Activated T-cell treated with anti-CD3 and anti-CD28 coated beads for 24 hours (primary cell): ENCODE measurements at regions not wholly inside any gene's neighbourhood (a gene's known extent, or its start where the extent isn't known, plus 50 kb on each side); places are given as distances from the start of the nearest gene placed in this dataset.

Source experiments
- DNase-seq: peaks from one replicate; pipeline ENCODE4 v3.0.0-alpha.2; 2020; ENCODE audit warnings: low read depth

DNA sequence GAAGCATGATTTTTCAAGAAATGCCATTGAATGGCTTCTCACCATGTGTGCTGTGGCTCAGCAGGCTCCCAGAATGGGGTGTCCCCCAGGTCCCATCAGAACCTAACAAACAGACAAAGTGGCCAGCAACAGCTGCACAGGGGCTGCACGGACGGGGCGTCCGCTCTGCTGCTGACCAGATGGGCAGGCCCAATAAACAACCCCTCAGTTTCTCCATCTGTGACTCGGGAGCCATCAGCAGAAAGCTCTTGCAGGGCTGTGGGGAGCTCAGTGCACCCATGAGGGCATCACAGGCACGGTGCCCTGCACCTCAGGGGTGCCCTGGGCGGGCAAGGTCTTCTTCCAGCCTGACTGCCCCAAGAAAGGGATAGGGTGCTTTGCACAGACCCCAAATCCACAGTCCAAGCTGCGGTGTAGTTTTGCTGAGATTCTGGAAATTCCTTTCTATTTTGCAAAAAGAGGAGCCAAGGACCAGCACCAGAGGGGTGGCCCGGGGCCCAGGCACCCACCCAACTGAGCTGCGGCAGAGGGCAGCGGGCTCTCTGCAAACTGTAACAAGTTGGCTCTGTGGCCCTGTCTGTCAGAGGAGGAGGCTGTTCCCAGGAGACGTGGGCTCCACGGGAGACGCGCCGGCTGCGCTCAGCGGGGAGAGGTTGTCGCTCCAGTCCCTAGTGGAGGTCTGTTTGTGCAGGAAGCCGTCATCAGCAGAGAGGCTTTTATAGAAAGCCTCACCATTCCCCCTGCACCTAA is 138.7 kb upstream of the PPP1R26 start:
- no peak for DNase-seq

DNA sequence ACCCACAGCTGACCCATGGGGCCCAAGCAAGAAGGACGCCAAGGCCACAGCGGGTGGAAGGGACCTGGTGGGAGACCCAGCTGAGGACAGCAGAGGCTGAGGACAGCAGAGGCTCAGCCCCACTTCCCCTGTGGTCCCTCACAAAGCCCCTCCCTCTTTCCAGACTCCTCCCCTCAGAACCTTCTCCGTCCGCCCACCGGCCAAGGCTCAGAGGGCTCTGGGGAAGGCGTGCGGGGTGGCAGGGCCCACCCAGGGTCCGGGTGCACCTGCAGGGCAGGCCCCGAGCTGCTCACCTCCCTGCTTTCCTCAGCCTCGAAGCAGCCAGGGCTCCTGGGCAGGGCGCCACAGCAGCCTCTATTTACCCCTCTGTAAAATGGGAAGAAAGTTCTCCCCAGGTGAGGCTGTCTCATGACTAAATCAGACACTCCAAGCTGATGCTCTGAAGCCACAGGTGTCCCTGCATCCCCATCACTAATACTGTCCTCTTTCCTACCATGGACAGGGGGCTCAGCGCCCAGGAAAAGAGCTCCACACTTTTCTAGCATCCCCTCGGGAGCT is 137.9 kb upstream of the PPP1R26 start:
- DNase-seq, result no peak

DNA sequence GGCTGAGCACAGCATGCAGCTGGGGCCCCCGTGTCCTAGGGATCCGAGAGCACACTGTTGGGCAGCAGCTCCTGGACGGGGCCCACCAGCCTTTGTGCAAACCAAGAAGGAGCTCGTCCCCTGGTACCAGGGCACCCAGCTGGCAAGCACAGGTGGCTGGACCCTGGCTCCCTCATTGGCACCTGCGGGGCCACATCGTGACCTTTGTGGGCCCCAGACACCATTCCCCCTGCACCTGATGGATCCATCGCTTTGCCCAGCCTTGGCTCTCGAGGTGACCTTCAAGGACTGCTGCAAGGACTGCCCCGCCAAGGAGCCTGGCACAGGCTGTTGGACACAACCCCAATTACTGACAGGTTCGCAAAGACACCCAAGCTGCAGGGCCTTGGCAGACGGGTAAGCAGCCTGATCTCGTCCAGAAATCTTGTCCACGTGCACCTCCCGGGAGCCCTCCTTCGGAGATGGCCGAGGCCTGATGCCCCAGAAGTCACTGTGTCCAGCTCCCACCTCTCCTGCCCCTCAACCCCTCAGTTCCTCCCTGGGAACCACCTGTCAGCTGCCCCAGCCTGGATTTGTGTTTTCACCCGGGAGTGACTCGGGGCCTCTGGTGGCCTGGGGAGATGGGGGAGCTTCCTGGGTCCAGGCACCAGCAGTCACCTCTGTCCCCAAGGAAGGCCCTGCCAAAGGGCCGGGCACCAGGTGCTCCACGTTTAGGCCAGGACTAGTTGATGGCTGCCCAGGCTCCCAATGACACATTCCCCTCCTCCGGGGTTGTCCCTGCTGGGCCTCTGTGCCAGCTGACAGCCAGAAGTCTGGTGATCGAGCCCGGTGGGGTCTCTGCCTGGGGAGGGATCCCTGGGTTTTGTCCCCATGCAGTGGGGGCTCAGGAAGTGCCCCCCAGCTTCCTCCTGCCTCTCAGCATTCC is 137.1 kb upstream of the PPP1R26 start:
- DNase-seq, result no peak

DNA sequence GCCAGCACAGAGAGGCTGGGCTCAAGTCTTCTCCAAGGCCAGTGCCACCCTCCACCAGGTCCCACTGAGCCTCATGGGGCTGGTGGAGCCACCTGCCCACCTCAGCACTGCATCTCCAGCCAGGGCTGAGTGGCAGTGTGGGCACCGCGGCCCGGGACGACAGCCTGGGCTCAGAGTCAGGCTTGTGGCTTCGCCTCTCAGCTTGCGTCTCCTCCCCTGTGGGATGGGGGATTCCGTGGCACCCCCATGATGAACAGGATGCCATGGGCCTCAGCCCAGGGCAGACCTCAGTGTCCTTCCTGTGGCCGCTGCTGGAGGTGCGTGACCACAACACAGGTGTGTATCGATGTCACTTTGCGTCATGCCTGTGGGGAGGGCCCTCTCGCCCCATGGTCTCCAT is 136.4 kb upstream of the PPP1R26 start:
- DNase-seq, result no peak

DNA sequence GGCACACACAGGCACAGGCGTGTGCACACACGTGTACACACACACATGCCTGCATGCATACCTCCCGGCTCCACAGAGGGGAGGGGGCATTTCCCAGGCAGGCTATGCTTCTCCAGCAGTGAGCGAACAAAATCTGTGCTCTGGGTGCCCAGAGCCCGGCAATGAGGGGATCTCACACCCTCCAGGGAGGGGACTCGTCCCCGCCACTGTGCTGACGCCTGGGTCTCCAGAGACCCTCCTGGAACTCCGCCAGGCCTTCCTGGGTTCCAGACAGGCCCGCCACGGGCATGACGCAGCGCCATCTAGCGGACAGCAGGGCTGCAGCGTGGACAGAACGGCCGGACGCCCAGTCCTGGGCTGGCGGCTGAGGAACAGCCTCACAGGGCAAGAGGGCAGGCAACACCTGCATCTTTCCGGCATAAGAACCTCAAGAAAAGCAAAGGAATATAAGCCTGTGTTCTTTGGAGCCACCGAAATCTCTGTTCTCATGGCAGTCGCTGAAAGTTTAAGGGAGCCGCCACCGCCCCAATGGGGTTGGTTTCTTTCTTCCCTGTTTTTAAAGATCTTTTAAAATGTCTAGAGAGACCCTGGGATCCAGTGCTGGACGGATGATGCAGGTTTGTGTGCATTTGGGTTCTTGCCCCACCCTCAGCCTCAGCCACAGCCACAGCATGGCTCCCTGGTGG is 135.6 kb upstream of the PPP1R26 start:
- DNase-seq, result peak; percentile 24

DNA sequence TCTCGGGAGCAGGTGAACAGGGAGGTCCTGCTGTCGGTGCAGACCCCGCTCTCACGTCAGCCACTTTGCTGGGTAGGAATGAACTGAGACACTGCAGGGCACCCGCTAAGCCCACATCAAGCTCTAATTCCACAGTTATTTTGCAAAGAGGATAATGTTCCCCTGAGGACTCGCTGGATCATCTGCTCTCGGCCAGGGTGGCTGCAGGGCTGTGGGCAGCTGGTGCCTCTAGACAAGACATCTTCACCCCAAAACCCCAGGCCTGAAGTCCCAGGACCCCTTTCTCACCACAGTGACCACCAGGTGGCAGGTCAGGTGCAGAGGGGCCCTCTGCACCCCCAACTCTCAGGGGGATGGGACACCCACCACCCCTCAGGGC is 135.1 kb upstream of the PPP1R26 start:
- no peak for DNase-seq

DNA sequence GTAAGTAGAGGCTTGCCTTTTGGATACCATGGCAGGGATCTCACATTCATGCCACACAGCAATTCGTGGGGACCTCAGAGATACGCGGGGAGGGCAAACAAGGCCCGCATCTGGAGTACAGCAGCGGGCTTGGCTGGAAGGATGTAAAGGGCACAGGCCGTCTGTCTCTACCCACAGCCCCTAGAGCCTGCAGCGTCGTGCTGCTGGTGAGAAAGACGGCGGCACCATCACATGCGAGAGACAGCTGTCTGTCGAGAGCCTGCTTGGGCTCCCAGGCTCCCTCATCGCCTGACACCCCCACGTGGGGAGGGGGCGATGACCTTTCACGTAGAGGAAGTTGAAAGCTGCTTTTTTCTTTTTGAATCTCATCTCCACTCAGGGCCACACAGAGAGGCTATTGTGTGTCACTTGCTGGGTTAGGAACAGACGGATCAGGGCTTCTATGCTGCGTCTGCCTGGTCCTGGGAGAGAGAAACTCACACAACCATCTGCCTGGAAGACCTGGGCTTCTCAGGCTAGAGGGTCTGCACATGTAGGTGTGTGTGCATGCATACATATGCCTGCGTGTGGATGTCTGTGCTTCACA is 134.6 kb upstream of the PPP1R26 start:
- DNase-seq, result no peak

DNA sequence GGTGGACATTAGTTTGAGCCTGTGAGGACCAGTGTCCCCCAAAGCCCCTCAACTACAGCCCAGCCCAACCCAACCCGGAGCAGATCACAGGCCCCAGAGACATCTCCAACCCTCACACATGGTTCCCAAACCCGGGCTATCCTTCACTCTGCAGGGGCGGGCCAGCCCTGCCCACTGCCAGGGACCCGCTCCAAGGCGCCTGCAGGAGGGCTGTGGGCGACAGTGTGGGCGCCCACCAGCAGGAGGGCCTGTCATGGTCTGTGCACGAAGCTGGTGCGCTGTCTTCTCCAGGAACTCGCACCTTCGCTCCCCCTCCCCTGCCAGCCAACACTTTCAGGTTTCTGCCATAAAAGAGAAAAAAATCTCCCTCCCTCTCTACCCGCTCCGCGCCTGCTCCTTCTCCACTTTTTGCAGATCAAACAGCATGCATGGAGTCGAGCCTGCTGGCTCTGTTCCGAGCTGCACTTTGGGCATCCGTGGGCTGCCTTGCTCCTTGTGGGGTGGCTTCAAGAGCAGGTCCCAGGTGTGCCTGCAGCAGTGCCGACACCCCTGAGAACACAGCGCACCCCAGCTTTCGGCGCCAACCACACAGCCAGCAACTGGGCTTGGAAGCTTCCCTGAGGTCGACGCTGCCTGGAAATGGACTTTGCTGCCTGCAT is 133.7 kb upstream of the PPP1R26 start:
- no peak for DNase-seq

DNA sequence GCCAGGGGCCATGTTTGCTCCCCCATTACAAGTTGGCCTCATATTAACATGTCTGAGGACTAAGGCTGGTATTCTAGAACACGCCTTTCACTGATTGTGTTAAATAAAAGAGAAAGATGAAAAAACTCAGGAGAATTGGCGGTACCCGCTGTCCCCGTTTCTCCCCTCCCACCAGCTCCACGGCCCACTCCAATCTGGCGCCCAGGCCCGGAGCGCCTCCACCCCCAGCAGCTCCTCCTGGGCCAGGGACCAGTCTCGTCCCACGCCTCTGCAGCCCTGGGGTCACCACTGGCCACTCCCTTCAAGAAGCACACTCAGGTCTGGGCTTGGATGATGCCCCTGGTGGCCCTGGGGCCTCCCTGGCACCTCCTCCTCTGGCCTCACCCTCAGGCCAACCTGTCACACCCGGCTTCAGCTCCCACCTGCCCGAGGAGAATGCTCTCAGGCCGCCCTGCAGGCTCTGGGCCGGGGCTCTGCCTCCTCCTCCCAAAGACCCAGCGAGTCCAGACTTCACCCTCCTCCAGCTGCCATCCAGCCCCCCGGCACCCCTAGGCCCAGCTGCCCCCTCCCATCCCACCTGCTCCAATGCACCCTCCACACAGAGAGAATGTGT is 133.0 kb upstream of the PPP1R26 start:
- DNase-seq, result no peak

DNA sequence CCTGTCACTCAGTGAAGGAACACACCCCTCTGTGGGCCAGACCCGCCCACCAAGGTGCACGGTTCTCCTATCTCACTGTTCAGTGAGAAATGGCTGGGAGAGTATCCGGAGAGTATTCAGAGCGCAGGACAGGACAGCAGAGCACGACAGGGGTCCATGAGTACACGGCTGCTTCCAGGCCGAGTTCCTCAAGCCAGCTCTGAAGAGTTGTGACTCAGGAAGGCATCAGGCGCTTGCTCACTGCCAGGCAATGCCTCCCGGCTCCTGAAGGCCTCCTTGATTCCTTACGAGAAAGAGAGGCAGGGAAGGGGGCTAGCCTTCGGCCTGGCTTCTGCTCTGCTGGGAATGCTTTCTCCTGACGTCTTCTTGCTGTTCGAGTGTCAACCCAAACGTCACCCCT is 132.1 kb upstream of the PPP1R26 start:
- DNase-seq, result no peak

DNA sequence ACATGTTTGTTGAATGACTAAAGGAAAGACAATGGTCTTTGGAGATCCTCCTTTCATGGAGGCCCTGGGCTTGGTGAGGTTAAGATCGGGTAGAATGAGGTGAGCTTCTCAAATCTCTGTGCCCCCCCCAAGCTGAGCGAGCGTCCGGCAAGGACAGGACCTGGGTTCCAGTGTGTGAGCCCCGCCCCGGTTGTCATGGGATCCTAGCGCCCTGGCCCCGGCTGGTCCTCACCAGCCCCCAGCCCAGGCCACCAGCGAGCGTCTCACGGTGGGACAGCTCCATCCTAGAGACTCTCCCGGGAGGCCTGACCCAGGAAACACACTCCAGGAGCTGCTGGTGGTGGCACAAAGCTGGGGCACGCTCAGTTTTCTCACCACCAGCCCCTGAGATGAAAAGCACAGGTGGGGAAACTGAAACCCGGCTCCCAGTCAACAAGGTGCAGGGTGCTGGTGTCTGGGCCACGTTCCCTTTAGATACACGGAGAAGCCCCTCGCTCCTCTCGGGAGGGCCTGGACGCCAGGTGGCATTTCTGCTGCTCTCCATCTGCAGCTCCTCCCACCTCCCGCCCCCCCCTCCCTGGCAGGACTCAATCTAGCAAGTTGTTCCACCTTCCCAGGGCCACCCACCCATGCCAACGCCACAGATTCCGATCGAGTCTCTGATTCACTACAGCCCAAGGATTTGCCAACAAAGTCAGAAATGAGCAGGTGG is 131.3 kb upstream of the PPP1R26 start:
- DNase-seq, result no peak

DNA sequence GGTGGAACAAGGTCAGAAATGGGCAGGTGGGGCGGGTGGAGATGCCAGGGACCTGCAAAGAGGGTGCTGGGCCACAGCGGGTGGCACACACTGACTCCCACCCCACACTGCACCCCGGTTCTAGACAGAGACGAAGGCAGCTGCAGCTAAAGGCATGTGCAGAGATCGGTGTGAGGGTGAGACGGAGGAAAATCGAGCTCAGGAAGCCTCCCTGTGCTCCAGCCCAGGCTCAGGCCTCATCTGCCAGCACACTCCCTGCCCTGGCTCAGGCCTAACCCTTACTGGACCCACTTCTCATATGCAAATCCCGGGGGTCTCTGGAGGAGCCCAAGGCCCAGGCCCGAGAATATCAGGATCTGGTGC is 130.8 kb upstream of the PPP1R26 start:
- DNase-seq, result no peak

DNA sequence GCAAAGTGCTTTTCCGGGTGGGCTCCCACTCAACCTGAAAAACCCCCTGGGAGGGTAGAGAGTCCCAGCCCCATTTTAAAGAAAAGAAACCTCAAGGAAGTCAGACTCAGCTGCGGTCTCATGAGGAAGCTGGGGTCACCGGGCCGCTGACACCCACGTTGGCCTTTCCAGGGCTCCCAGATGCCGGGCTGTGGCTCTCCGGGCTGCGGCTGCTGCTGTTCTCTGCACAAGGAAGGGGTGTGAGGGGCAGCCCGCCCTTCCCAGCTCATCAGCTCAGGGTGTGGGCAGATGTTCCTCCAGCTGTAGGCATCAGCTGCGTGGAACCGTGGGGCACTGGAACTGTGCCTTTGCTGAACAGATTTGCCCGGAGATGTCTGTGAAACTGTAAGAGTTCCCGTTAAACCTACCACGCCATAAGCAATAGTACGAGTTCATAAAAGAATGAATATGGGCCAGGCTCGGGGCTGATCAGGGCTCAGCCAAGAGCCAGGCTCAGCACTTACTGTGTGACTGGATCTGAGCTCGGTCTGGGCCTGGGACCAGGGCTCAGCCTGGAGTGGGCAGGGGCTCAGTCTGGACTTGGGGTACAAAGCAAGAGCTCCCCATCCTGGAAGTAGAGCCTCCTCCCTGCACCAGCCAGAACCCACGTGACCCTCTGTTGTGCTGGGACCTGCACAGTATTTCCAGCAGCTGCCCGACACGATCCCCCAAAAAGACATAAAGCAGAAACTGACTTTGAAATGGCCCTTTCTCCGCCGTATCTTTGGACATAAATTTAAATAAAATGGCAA is 130.2 kb upstream of the PPP1R26 start:
- no peak for DNase-seq

DNA sequence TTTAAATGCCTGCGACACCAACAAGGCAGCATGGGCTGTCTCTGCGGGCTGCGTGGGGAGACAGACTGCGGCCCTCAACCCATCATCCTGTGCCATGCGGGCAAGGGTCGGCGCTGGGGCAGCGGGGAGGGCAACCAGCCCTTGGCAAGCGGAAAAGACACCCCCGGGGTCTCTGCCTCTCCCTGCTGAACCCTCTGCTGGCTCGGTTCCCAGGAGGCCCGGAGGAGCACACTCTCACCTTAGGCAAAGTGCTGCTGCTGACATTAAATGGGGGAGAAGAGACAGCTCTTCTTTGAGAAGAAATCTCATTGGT is 129.6 kb upstream of the PPP1R26 start:
- no peak for DNase-seq

DNA sequence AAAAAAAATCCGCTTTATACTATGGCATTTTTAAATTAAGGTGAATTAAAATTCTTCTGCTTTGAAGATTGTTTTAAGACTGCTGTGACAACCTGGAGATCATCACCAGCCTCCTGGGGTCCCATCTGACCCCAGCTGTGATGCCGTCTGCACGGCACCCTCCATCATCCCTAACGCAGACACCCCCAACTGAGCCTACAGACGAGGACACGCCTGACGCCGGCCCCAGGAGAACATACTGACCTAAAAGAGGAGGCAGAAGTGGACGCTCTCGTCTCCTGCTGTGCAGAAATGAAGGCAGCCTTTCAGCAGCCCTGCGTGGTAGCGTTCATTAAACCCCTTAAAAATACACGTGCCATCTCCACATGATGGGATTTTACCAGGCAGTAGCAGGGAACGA is 125.6 kb upstream of the PPP1R26 start:
- no peak for DNase-seq

DNA sequence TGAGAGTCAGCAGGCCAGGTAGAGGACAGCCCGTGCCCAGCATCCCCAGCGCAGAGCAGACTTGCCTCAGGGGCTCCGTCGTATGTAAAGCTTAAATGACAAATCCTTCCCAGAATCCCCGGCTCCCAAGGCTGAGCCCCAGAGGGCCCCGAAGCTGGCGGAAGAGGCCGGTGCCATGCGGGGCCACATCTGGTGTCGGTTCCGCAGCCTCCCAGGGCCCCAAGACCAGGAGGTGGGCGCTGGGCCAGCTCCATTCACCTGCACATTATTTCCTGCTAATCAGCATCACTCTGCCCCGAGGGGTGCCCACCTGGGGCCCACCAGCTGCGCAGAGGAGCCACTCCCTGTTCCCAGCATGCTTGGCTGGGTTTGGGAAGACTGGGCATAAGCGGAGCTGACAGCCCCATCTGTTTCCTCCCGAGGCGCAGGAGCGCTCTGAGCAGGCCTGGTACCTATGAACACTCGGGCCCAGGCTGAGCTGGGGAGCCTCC is 124.0 kb upstream of the PPP1R26 start:
- DNase-seq, result no peak

DNA sequence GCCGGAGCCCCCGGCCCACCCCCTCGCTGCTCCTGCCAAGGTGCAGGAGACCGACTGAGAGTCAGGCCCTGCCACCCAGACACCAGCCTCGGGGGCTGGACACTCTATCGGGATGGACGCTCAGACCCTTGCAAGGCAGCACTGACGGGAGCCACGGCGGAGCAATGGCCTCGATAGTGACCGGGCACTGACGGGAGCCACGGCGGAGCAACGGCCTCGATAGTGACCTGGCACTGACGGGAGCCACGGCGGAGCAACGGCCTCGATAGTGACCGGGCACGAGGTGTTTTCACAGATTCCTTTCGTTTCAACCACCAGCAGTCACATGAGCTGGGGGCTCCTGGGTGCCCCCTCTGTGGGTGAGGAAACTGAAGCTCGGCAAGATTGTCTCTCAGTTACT is 123.6 kb upstream of the PPP1R26 start:
- no peak for DNase-seq

DNA sequence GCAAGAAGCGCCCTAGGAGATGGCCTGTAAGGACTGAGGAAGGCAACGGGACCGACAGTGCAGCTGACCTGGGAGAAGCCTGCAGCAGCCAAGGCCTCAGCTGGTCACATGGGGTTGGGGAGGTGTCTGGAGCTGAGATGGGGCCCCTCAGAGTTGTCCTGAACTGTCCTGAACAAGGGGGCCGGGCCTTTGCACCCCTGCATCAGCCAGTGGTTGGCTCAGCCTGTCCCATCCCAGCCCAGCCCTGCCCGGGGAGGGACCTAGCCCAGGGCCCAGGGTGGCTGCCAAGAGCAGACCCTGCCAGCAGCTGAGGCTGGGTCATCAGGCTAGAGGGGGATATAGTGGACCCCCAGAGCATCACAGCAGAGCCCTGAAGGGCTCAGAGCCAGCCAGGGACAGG is 122.8 kb upstream of the PPP1R26 start:
- no peak for DNase-seq

DNA sequence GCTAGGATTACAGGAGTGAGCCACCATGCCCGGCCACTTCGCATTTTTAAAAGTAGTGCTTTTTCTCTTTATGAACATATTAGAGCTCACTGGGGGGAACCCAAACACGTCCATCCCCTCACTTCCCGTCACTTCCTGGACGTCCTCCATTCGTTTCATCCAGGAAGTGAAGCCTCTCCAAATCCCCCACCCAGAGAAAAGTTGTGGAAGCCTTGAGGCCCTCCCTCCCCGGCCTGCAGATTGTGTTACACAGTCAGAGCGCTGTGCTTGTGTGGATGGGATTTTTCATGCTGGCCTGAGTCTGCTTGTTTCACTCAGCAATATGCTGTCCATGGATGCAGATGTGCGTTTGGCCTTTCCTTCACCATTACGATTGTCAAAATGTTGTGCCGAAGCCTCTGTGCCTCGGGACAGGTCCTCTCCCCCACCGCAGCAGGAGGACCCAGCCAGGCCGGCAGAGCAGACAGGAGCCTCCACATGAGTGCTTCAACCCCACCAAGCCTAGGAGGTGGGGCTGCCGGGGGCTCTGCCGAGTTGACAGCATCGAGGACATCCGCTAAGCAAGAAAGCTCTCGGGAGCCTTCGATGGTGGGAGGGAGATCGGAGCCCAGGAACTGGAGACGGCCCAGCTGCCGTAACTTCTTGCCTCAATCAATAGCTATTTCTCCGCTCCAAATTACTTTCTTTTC is 121.6 kb upstream of the PPP1R26 start:
- no peak for DNase-seq
